MV-4-11 (cell line): ENCODE measurements at regions not wholly inside any gene's neighbourhood (a gene's known extent, or its start where the extent isn't known, plus 50 kb on each side); places are given as distances from the start of the nearest gene placed in this dataset.
"Not testable (repeated sequence)": the region's sequence is repeated elsewhere in the genome, so short reads cannot be mapped to it uniquely, and the experiment has no call there.

ENCODE experiments used
- DNase-seq: peaks from one replicate; lab custom pipeline; 2025; lab: John Stamatoyannopoulos, UW

GRCh38 chr7:68712956-68713495 lies 885.2 kb upstream of the AUTS2 start:
- DNase-seq: no peak

DNA sequence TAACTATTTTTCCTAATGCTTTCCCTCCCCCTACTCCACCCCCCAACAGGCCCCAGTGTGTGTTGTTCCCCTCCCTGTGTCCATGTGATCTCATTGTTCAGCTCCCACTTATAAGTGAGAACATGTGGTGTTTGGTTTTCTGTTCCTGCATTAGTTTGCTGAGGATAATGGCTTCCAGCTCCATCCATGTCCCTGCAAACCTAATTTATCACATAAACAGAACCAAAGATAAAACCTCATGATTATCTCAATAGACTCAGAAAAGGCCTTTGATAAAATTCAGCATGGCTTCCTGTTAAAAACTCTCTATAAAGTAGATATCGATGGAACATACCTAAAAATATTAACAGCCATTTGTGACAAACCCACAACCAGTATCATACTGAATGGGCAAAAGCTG lies 884.1 kb upstream of the AUTS2 start:
- DNase-seq: not testable (repeated sequence)

DNA sequence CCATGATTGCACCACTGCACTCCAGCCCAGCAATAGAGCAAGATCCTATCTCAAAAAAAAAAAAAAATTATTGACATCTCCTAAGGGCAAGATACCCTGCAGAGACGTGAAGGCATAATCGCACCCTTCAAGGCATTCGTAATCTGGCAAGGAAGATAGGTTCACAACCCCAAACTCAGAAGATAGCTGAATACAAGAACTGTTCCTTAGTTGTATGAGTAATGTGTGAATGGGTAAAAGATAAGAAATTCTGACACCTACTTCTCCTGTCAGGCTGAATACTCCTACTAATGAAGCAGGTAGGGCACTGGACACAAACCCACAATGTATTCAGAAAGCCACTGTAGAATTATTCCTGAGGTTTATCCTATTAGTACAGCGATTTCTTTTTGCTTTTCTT lies 882.4 kb upstream of the AUTS2 start:
- DNase-seq: no peak

GRCh38 chr7:68717176-68717575 lies 881.1 kb upstream of the AUTS2 start:
- DNase-seq: no peak

DNA sequence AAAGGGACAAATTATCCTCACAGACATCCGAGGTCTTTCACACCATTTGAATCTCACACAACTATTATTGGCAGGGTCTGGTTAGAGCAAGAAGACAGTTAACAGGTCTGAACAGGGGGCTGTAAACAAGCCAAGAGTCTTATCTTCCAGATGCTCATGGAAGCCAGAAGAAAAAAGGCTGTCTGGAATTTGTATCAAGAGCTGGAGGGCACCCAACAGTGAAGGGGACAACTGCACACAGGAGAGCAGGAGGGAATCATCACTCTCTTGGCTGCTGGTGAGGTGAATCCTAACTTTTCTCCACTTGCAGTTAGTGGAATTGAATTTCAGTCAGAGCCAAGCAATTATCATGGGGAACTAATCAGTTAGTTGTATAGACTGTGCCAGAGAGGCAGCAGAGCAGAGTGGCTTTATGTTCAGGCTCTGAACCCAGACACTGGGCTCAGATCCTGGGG lies 880.2 kb upstream of the AUTS2 start:
- no peak for DNase-seq

- no peak for DNase-seq
Measured at GRCh38 chr7:68720697-68721096, 877.6 kb upstream of the AUTS2 start.

DNA sequence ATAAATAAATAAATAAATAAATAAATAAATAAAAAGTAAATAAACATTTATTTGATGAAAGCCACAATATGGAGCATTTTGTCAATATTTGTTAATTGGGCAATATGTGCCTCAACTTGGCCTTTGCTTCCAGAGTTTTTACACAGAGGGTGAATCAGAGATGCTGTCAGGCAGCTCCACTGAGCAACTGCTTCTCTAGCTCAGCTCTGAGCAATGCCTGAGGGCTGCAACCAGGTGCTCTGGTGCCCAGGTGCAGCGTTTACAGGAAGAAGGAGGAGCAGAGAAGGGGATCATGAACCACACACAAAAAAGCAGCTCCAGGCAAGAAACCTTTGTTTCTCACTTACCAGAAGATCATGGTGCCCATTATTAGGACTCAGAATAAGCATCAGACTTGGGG lies 876.2 kb upstream of the AUTS2 start:
- DNase-seq: no peak

GRCh38 chr7:68724965-68725364 lies 873.3 kb upstream of the AUTS2 start:
- DNase-seq: no peak

DNA sequence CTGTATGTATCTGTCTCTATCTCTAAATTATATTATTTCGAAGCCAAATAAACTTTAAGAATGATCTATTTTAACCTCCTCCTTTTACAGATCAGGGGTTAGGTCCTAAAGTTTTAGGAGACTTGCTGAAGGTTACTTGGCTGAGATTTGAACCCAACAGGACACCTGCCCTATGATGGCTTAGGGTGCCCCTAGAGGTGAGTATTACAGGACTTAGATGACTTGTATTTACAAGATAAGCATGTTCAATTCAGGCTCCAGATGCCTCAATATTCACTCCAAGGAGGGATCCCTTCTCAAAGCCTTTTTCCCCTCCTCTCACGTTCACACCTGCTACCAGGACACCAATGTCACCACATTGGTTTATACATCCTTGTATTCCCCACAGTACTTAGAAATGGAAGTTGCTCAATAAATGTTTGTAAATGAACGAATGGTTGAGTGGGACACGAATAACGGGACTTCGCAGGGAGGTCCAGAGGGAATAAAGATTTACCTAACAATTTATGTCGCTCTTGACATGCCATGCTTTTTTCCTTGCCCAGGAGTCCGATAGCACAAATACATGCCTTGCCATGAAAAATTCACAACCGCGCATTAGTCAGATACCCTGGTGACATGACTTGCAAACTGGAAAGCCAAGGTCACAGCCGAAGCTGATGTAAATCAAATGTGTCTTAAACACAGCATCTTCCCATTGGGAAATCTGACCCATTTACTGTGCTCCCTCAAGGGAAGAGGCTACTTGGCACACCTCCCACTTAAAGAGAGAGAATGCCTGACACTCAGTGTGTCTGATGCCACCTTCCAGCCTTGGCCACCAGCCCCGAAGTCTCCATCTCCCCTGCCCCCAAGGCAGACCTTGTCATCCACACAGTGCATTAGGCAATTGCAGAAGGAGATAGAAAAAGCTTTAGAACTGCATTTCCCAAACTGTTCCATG lies 872.2 kb upstream of the AUTS2 start:
- DNase-seq: no peak

GRCh38 chr7:68728720-68729119 lies 869.6 kb upstream of the AUTS2 start:
- peak; percentile 1 for DNase-seq

GRCh38 chr7:68729371-68729770 lies 868.9 kb upstream of the AUTS2 start:
- DNase-seq: no peak

DNA sequence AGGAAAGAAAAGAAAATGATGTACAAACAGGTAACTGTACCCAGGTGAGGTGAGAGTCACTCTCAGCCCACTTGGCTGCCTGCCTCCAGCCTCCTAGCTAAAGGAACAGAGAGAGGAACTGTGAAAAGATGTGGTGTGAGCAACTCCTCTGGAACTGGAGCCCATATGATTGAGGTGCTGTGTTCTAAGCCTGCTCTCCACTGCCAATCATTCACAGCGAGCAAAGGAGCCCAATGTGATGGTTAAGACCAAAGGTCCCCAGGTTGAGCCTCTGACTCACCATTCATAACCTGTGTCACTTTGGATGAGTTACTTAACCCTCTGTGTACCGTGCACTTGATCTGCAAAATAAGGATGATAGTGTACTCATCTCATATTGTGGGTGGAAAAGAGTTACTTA lies 868.1 kb upstream of the AUTS2 start:
- no peak for DNase-seq

- DNase-seq: no peak
Measured at GRCh38 chr7:68730964-68731363, 867.3 kb upstream of the AUTS2 start.

DNA sequence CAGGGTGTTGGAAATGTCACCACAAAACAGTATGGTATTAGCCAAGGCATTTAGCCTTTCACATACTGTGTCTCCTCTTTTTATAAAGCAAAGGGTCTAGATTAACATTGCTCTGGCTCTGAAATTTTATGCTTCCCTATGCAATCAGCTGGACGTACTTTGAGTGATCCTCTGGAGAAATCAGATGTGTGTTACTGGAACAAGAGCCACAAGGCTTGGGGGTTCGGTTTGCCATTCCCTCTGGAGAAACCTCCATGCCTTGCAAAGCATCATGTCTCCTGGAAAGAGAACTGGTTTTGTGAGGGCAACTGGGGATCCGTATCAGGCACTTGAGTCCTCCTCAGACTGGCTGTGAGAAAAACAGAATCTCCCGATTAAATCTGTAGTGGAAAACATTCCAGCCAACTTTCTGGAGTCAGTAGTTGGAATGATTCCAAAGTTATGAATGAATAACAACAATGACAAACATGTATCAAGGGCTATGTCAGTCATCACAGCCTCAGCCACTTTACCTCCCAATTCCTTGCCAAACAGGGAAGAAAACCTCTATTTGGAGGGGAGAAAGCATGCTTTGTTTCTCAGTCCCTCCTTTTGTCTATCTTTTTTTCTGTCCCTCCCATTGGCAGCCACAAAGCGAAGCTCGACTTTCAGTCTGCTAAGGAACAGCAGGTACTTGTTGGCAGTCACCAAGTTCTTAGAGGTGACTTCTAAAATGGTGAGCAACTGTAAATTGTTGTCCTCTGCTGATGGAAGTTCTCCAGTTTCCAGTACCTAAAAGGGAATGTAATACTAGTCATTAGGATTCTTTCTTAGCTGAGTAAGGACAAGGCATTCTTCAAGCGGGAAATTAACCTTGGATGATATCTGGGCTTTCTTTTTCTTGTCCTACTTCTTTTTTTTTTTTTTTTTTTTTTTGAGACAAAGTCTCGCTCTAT lies 864.8 kb upstream of the AUTS2 start:
- DNase-seq: no peak

DNA sequence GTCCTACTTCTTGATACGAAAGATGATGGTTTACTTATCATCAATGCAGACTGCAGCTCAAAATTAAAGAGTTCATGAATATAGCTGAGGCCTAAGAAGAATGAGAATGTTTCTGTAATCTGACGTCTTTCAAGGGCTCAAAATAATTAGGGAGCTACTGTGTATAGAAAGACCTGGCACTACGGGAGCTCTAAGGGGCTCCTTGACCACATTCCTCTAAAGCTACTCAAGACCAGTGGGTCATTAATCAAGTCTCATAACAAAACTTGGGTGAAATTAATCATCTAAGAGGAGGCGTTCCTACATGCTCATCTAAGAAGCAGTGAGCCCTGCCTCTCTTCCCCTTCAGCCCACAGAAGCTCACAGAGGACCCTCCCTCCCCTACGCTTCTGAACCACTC lies 863.8 kb upstream of the AUTS2 start:
- no peak for DNase-seq

GRCh38 chr7:68739306-68739705 lies 859.0 kb upstream of the AUTS2 start:
- DNase-seq: no peak

- DNase-seq: no peak
Measured at GRCh38 chr7:68744036-68744435, 854.2 kb upstream of the AUTS2 start.

DNA sequence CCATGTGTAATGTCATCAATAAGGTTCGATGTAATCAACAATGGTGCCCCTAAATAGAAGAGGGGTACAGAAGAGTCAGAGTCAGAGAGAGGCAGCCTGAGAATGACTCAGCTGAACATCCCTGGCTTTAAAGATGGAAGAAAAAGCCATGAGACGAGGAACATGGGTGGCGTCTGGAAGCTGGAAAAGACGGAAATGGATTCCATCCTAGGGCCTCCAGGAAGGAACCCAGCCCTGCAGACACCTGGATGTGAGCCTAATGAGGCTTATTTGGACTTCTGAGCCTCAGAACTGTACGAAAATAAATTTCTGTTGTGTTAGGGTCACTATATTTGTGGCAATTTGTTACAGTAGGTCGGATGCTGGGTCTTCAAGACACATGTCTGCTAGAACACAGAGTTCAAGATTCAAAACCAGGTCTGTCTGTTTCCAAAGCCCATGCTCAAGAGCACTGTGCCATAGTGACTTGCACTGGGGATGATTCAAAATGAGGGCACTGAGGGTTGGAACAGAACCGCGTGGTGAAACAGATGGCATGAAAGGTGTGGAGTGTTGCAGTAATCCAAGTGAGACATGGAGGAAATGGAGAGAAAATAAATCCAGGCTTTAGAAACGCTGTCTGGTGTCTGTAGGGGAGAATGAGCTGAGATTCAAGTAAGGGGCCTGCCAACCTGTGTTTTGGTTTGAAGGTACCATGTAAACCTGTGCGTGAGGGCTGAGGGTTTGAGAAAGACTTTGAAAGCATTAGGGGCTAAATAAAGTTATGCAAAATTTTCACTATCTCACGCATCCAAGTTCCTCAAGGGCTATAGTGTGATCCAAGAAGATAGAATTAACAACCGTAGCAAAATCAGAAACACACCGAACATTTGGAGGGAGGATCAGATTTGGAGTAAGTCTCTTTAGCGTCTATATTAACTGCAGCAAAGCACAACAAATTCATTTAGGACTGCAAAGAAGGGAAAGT lies 849.1 kb upstream of the AUTS2 start:
- no peak for DNase-seq

DNA sequence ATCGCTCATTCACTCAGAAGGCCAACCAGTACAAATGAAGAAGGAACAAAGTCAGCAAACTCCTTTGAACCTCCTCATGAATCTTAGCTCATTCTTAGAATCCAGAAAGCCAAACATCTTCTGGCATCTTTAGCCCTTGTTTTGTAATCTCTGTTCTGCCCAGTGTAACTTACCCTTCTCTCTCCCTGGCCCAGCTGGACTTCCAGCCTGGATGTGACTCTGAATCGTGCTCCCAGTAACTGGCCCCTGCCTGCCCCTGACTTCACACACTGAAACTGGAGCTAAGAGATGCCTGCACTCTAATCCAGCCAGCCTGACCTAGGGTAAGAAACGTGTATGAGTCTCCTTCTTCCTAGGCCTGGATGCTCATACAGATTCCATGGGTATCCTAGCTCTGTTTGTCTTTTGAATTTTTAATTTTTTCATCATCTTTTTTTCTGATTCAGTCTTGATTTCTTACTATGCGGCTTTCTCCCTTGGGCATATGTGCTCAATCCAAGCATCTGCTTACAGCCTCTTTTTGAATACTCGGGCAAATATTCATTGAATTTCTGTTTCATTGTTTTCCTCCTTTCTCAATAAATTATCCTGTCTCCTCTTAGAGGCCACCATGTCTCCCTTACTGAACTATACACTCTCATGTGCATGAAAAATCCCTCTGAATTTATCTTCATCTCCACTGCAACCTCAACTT lies 845.6 kb upstream of the AUTS2 start:
- no peak for DNase-seq

DNA sequence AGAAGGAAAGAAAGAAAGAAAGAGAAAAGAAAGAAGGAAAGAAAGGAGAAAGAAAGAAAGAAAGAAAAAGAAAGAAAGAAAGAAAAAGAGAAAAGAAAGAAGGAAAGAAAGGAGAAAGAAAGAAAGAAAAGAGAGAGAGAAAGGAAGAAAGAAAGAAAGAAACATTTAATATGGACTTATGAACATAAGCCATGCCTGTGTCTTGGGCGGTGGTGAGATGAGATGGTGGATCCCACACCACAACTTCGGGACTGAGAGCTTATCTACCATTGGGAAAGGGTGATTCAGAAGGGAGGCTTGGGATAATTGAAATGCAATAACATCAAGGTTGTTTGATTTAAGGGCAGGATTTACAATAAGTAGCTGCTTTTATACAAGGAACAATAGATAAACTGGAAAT lies 843.9 kb upstream of the AUTS2 start:
- DNase-seq: no peak
